IPS-18c (cell line): ENCODE measurements at regions not wholly inside any gene's neighbourhood (a gene's known extent, or its start where the extent isn't known, plus 50 kb on each side); places are given as distances from the start of the nearest gene placed in this dataset.
"Not testable (repeated sequence)": the region's sequence is repeated elsewhere in the genome, so short reads cannot be mapped to it uniquely, and the experiment has no call there.

Experiments used
- H3K4me3 ChIP-seq: 2 replicates; pipeline ENCODE4 v1.7.0; 2013; ENCODE audit warnings: low read depth, mild to moderate bottlenecking, low read length, moderate library complexity; ENCODE audit not compliant: insufficient read depth
- H3K9me3 ChIP-seq: one replicate; pipeline ENCODE4 v1.6.1; 2013; ENCODE audit warnings: mild to moderate bottlenecking, low read length, moderate library complexity; ENCODE audit not compliant: control insufficient read depth, insufficient read depth

DNA sequence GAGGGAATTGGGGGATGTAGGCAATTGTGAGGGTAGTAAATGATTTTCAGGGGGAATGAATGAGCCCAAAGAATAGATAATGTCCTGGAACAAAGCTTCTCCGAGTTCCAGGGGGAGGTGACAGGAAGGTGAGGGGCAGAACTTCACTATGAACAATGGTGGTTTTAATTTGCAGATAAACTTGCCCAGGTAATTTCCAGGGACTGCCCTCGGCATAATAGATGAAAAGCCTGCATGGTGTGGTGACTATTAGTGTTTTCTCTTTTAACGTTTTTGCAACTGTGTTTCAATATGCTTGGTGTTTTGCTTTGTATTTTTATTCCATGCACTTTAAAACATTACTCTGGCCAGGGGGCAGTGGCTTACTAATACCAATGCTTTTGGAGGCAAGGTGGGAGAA, 325.2 kb upstream of the RGS6 start:
- no peak overlapping the region for H3K4me3 ChIP-seq
- no peaks in the 10 kb centered on the region for H3K9me3 ChIP-seq

DNA sequence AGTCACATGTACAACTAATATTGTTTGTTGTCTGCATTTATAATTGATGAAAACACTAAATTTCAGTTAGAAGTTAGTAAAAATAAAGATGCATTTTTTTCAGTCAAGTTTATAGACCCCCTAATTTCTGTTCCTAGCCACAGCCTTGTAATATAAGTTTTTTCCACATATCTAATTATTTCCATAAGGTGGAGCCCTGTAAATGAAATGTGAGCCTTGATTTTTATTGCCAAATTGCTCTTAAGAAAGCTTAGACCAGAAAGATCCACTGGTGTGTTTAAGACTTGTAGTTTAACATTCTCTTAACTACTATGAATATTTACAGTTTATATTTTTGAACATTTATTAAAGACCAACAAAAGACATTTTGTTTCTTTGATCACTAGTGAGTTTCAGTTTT, 322.1 kb upstream of the RGS6 start:
- Histone ChIP-seq H3K9me3 (no peaks in the 10 kb centered on the region), H3K4me3 (no peak overlapping the region)

GRCh38 chr14:71610797-71611196, 321.4 kb upstream of the RGS6 start:
- Histone ChIP-seq H3K9me3 (no peaks in the 10 kb centered on the region), H3K4me3 (no peak overlapping the region)

- H3K4me3 ChIP-seq, result no peak overlapping the region
- no peaks in the 10 kb centered on the region for H3K9me3 ChIP-seq
Measured at GRCh38 chr14:71613168-71613567, 319.1 kb upstream of the RGS6 start.

- no peak overlapping the region for H3K4me3 ChIP-seq
- H3K9me3 ChIP-seq, result no peaks in the 10 kb centered on the region
Measured at GRCh38 chr14:71616013-71616412, 316.2 kb upstream of the RGS6 start.

DNA sequence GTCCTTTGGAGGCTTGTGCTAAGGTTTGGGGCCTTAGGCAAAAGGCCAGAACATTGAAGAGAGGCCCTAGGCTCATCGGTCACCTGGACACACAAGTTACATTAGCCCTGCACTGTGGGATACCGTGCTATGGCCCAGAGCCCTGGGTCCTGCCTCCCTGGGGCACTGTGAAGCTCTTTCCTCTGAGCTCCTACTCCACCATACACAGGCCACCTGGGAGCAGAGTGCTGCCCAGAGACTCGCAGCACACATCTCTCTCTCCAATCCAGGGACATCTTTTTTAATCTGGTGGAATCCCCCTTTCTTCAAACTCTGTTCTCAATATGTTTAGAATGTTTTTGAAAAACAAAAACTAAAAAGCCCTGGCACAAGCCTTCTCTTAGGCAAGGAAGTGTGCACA, 314.2 kb upstream of the RGS6 start:
- Histone ChIP-seq H3K9me3 (no peaks in the 10 kb centered on the region), H3K4me3 (no peak overlapping the region)

DNA sequence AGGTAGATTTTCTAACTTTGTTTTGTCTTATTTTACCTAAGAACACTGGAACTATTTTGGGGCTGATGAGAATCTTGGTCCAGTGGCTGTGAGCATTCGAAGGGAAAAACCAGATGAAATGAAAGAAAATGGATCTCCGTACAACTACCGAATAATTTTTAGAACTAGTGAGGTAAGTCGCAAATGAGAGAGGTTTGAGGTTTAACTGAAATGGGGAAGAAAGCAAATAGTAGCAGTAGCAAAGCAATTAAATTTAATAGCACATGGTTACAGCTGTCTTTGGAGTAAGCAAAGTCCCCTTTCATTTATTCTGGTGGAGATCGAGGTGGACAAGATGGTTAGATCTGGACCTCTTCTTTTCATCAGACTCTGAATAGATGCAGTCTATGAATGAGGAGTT, 313.5 kb upstream of the RGS6 start:
- no peak overlapping the region for H3K4me3 ChIP-seq
- no peaks in the 10 kb centered on the region for H3K9me3 ChIP-seq

- Histone ChIP-seq H3K4me3 (no peak overlapping the region), H3K9me3 (no peaks in the 10 kb centered on the region)
Measured at GRCh38 chr14:71619472-71619871, 312.8 kb upstream of the RGS6 start.

DNA sequence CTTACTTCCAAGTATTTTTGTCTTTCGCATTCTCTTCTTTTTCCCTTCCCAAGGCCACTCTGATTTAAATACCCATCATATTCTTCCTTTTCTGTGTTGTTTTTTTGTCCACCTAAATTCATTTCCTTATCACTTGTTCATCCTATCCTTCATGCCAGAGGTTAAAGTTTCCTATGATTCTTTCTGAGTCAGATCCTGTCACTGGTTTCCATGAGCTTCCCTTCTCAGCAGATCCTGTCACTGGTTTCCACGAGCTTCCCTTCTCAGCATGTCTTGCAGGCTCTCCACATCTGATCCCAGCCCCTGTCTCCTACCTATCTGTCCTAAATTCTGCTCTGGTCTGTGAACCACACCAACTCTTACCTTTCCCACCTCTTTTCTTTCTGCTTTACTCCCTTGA, 311.8 kb upstream of the RGS6 start:
- Histone ChIP-seq H3K9me3 (no peaks in the 10 kb centered on the region), H3K4me3 (no peak overlapping the region)

DNA sequence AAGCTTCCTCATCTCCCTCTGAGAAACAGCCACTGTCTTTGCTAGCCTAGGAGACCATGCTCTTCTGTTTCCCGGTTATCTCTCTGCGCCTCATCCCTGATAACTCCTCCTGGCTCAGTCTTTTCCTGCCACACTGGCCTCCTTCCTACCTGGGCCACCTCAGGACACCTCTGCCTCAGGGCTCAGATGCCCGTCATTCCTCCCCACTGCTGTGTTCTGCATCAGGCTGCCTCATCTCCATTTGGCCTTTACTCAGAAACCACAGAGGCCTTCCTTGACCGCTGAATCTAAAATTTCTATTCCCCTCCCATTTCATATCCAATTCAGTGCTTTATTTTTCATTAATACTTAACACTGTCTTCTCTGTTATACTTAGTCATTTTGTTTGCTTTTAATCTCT, 311.0 kb upstream of the RGS6 start:
- Histone ChIP-seq H3K4me3 (no peak overlapping the region), H3K9me3 (no peaks in the 10 kb centered on the region)

DNA sequence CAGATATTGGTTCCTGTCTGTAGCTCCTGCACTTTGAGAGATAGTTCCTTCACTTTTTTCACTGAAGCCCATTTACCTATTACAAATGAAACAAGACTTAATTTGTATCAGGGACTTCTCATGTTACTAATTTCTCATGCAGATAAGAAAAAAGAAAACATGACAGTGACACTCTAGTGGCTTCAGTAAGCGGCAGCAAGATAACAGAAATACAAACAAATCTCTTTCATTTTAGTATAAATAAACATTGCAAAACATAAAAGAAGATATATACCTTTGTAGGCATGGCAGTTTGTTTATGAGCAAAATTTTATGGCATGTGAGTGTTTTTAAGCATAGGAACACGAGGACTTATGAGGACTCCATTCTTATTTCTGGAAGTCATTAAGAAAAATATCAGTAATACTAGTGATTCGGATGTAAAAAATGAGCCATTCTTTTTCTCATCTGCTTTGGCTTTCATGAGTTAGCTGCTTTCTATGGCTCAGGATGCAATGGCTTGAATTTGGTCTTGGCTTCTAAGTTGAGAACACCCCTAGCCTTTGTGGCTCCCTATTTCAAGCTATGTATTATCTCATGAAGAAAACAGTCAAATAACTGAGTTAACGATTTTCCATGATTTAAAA, 310.1 kb upstream of the RGS6 start:
- no peak overlapping the region for H3K4me3 ChIP-seq
- H3K9me3 ChIP-seq, result no peaks in the 10 kb centered on the region

DNA sequence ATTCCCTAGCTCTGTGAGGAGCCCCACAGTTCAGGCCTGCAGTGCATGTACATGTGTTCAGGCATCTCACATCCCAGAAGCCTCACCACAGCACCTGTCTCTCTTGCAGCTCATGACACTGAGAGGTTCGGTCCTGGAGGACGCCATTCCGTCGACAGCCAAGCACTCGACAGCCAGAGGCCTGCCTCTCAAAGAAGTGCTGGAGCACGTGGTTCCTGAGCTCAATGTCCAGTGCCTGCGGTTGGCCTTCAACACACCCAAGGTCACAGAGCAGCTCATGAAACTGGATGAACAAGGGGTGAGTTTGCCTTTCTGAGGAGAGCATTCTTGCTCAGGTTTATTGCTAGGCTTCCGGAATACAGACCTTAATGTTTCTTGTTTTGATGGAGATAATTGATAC, 308.3 kb upstream of the RGS6 start:
- Histone ChIP-seq H3K4me3 (no peak overlapping the region), H3K9me3 (no peaks in the 10 kb centered on the region)

DNA sequence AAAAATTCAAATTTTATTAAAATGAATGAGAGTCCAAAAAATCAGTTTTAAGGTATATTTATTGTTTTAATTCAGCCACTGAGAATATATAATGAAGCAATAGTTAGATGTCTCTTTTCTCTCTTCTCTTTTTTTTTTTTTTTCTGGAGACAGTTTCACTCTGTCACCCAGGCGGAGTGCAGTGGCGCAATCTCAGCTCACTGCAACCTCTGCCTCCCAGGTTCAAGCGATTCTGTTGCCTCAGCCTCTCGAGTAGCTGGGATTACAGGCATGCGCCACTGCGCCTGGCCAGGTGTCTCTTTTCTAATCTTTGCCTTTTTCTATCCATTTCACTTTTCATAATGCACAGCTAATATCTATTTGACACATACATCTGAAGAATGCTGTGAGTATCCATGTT, 307.1 kb upstream of the RGS6 start:
- H3K9me3 ChIP-seq, result no peaks in the 10 kb centered on the region
- H3K4me3 ChIP-seq, result no peak overlapping the region

DNA sequence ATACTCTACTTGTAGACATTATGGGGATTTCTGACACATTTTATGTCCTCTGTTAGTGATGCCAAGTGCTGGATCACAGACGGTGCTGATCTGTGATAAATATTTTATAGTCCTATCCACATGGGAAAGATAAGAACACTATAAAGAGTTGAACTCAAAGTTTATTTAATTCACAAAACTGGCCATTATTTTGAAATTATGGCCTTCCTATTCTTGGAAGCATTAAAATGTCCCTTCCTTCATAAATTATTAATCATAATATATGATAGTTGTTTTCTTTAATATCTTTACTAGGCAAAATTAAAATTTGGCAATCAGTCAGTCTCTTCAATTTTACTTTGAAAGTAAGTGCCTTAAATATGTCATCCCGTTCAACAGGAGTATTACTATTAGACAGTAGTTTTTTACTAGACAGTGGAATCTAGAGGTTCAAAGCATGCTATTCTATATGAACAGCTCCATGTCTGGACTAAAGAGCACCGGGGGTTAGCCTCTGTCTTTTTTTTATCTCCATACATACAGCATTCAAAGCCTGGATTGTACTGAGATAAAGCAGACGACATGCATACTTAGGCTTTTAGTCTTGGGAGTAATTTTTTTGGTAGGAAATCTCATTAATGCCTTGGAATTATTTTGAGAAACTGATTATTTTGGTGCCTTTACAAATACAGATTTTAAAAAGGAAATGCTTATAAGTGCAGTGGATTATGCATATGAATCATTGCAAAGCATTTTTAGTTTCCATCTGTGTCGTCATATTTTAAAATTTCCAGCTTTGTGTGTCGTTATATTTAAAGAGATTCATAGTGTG, 306.1 kb upstream of the RGS6 start:
- no peak overlapping the region for H3K4me3 ChIP-seq
- no peaks in the 10 kb centered on the region for H3K9me3 ChIP-seq

GRCh38 chr14:71628433-71628832, 303.8 kb upstream of the RGS6 start:
- Histone ChIP-seq H3K4me3 (no peak overlapping the region), H3K9me3 (no peaks in the 10 kb centered on the region)

DNA sequence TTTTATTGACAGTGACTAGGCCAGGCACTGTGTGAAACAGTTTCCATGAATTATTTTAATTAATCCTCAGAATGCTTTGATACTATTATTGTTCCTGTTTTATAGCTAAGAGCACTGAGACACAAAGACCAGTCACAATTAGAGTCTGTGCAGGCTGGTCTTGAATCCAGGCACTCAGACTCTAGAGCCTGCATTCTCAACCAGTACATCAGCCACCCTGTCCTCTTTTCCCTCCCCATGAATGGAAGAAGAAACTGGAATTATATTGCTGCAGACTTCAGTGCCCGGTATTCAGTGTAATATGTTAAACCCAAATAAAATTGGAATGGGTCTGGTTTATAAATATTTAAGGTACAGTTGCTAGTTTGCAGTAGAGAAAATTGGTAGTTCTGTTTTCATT, 303.0 kb upstream of the RGS6 start:
- H3K9me3 ChIP-seq, result no peaks in the 10 kb centered on the region
- H3K4me3 ChIP-seq, result no peak overlapping the region

DNA sequence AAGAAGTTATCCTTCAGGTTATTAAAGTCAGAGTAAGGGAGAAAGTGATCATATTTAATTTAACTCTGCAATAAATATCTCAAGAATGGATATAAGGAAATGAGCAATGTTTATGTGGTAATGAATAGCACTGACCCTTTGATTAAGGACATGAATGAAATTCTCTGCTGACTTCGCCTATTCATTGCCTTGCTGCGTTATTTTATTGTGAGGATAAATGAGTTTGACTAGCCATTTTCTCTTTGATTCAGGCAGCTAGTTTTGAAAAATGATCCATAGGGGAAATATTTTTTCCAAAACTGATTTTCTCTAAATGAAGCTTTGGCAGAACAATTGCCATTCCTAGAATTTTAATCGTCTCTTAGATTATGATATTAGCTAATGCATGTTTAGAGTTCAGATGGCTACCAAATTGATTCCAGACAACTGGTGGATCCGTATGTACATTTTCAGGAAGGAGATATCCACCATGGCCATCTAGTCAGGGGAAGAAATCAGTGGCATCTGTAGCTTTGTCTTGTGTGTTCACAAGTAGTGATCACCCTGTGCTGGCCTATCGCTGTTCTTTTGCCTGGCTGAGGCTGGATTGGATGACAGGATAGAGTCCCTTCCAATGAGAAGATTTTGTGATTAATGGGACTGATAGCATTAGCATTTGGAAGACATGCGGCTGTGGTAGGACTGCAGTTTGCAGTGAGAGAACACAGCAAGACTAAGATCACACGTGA, 302.3 kb upstream of the RGS6 start:
- Histone ChIP-seq H3K9me3 (no peaks in the 10 kb centered on the region), H3K4me3 (no peak overlapping the region)

GRCh38 chr14:71631030-71631429, 301.2 kb upstream of the RGS6 start:
- not testable (repeated sequence) for H3K9me3 ChIP-seq

More at GRCh38 chr14:71631030-71631429, 301.2 kb upstream of the RGS6 start:
- not testable (repeated sequence) for H3K4me3 ChIP-seq
